NT2/D1 (cell line): ENCODE measurements at regions not wholly inside any gene's neighbourhood (a gene's known extent, or its start where the extent isn't known, plus 50 kb on each side); places are given as distances from the start of the nearest gene placed in this dataset.

Experiments used
- SUZ12 ChIP-seq: IDR thresholded peaks from 2 replicates; pipeline ENCODE4 v1.6.1; 2011; ENCODE audit not compliant: insufficient read length, insufficient read depth; ENCODE audit errors: extremely low read depth
- YY1 ChIP-seq: IDR thresholded peaks from 2 replicates; pipeline ENCODE4 v1.6.1; 2011; ENCODE audit not compliant: insufficient read length, insufficient read depth
- ZNF274 ChIP-seq: IDR thresholded peaks from 2 replicates; pipeline ENCODE4 v1.6.1; 2011; ENCODE audit warnings: mild to moderate bottlenecking, low read depth, low read length

- TF ChIP-seq ZNF274 (no peak), YY1 (no peak), SUZ12 (no peak)
Measured at GRCh38 chr17:5668557-5669138, 84.3 kb upstream of the NLRP1 start.
